ENCODE measurements at regions not wholly inside any gene's neighbourhood (a gene's known extent, or its start where the extent isn't known, plus 50 kb on each side); places are given as distances from the start of the nearest gene placed in this dataset.

- no peak for ATAC-seq
- no peak for DNase-seq
- H3K4me3 Mint-ChIP-seq: no peak overlapping the region
- H3K27me3 Mint-ChIP-seq (ENCODE audit: low read depth): no peaks in the 10 kb centered on the region
- no peaks in the 10 kb centered on the region for H3K4me1 Mint-ChIP-seq (ENCODE audit: low read depth)
- H3K9me3 Mint-ChIP-seq: peaks cover 5% of the 10 kb centered on the region
- H3K36me3 Mint-ChIP-seq (ENCODE audit: insufficient read depth): no peaks in the 10 kb centered on the region
Measured at GRCh38 chr12:77160931-77161330, 95.6 kb upstream of the E2F7 start.

GRCh38 chr12:77153706-77154105, 88.3 kb upstream of the E2F7 start:
- Mint-ChIP-seq H3K4me1 (ENCODE audit: low read depth) (no peaks in the 10 kb centered on the region), H3K36me3 (ENCODE audit: insufficient read depth) (no peaks in the 10 kb centered on the region), H3K4me3 (no peak overlapping the region), H3K9me3 (no peaks in the 10 kb centered on the region), H3K27me3 (ENCODE audit: low read depth) (no peaks in the 10 kb centered on the region)
- DNase-seq (no peak), ATAC-seq (no peak)

GRCh38 chr12:77152623-77153193, 87.3 kb upstream of the E2F7 start:
- no peaks in the 10 kb centered on the region for H3K9me3 Mint-ChIP-seq
- DNase-seq: no peak
- H3K27me3 Mint-ChIP-seq (ENCODE audit: low read depth): no peaks in the 10 kb centered on the region
- no peaks in the 10 kb centered on the region for H3K4me1 Mint-ChIP-seq (ENCODE audit: low read depth)
- H3K36me3 Mint-ChIP-seq (ENCODE audit: insufficient read depth): no peaks in the 10 kb centered on the region
- H3K4me3 Mint-ChIP-seq: no peak overlapping the region
- no peak for ATAC-seq

- peaks cover 3% of the 10 kb centered on the region for H3K9me3 Mint-ChIP-seq
- ATAC-seq: no peak
- no peak overlapping the region for H3K4me3 Mint-ChIP-seq
- H3K4me1 Mint-ChIP-seq (ENCODE audit: low read depth): no peaks in the 10 kb centered on the region
- DNase-seq: no peak
- no peaks in the 10 kb centered on the region for H3K36me3 Mint-ChIP-seq (ENCODE audit: insufficient read depth)
- no peaks in the 10 kb centered on the region for H3K27me3 Mint-ChIP-seq (ENCODE audit: low read depth)
Measured at GRCh38 chr12:77151030-77151429, 85.7 kb upstream of the E2F7 start.

- H3K4me1 Mint-ChIP-seq (ENCODE audit: low read depth): no peaks in the 10 kb centered on the region
- no peak for ATAC-seq
- no peaks in the 10 kb centered on the region for H3K36me3 Mint-ChIP-seq (ENCODE audit: insufficient read depth)
- H3K4me3 Mint-ChIP-seq: no peak overlapping the region
- H3K9me3 Mint-ChIP-seq: no peaks in the 10 kb centered on the region
- no peak for DNase-seq
- peaks cover 2% of the 10 kb centered on the region for H3K27me3 Mint-ChIP-seq (ENCODE audit: low read depth)
Measured at GRCh38 chr12:77133566-77133965, 68.2 kb upstream of the E2F7 start.

- DNase-seq (no peak), ATAC-seq (no peak)
- Mint-ChIP-seq H3K9me3 (no peaks in the 10 kb centered on the region), H3K27me3 (ENCODE audit: low read depth) (peaks cover 2% of the 10 kb centered on the region), H3K4me1 (ENCODE audit: low read depth) (no peaks in the 10 kb centered on the region), H3K4me3 (no peak overlapping the region), H3K36me3 (ENCODE audit: insufficient read depth) (no peaks in the 10 kb centered on the region)
Measured at GRCh38 chr12:77131977-77132490, 66.7 kb upstream of the E2F7 start.

- no peak for ATAC-seq
- H3K27me3 Mint-ChIP-seq (ENCODE audit: low read depth): peaks cover 2% of the 10 kb centered on the region
- H3K4me3 Mint-ChIP-seq: no peak overlapping the region
- no peaks in the 10 kb centered on the region for H3K4me1 Mint-ChIP-seq (ENCODE audit: low read depth)
- no peak for DNase-seq
- H3K36me3 Mint-ChIP-seq (ENCODE audit: insufficient read depth): no peaks in the 10 kb centered on the region
- no peaks in the 10 kb centered on the region for H3K9me3 Mint-ChIP-seq
Measured at GRCh38 chr12:77130193-77130592, 64.8 kb upstream of the E2F7 start.

GRCh38 chr12:77124767-77125166, 59.4 kb upstream of the E2F7 start:
- no peak for ATAC-seq

GRCh38 chr12:77122661-77123060, 57.3 kb upstream of the E2F7 start:
- H3K27me3 Mint-ChIP-seq (ENCODE audit: low read depth): no peaks in the 10 kb centered on the region
- H3K36me3 Mint-ChIP-seq (ENCODE audit: insufficient read depth): no peaks in the 10 kb centered on the region
- no peaks in the 10 kb centered on the region for H3K4me1 Mint-ChIP-seq (ENCODE audit: low read depth)
- no peaks in the 10 kb centered on the region for H3K9me3 Mint-ChIP-seq
- DNase-seq: no peak
- no peak overlapping the region for H3K4me3 Mint-ChIP-seq
- no peak for ATAC-seq

More at GRCh38 chr12:77124767-77125166, 59.4 kb upstream of the E2F7 start:
- Mint-ChIP-seq H3K36me3 (ENCODE audit: insufficient read depth) (no peaks in the 10 kb centered on the region), H3K4me1 (ENCODE audit: low read depth) (no peaks in the 10 kb centered on the region), H3K4me3 (no peak overlapping the region), H3K27me3 (ENCODE audit: low read depth) (no peaks in the 10 kb centered on the region), H3K9me3 (no peaks in the 10 kb centered on the region)
- no peak for DNase-seq

GRCh38 chr12:77122236-77122635, 56.9 kb upstream of the E2F7 start:
- ATAC-seq: no peak
- Mint-ChIP-seq H3K4me3 (no peak overlapping the region), H3K36me3 (ENCODE audit: insufficient read depth) (no peaks in the 10 kb centered on the region), H3K9me3 (no peaks in the 10 kb centered on the region), H3K4me1 (ENCODE audit: low read depth) (no peaks in the 10 kb centered on the region), H3K27me3 (ENCODE audit: low read depth) (no peaks in the 10 kb centered on the region)
- DNase-seq: no peak

GRCh38 chr12:77120156-77121085, 55.1 kb upstream of the E2F7 start:
- H3K4me1 Mint-ChIP-seq (ENCODE audit: low read depth): no peaks in the 10 kb centered on the region
- DNase-seq (no peak), ATAC-seq (no peak)
- no peaks in the 10 kb centered on the region for H3K36me3 Mint-ChIP-seq (ENCODE audit: insufficient read depth)
- no peaks in the 10 kb centered on the region for H3K9me3 Mint-ChIP-seq
- no peaks in the 10 kb centered on the region for H3K27me3 Mint-ChIP-seq (ENCODE audit: low read depth)
- no peak overlapping the region for H3K4me3 Mint-ChIP-seq

GRCh38 chr12:77118696-77119095, 53.3 kb upstream of the E2F7 start:
- Mint-ChIP-seq H3K4me1 (ENCODE audit: low read depth) (no peaks in the 10 kb centered on the region), H3K36me3 (ENCODE audit: insufficient read depth) (no peaks in the 10 kb centered on the region), H3K27me3 (ENCODE audit: low read depth) (no peaks in the 10 kb centered on the region), H3K4me3 (no peak overlapping the region), H3K9me3 (no peaks in the 10 kb centered on the region)
- no peak for DNase-seq
- ATAC-seq: no peak

- H3K27me3 Mint-ChIP-seq (ENCODE audit: low read depth): no peaks in the 10 kb centered on the region
- no peak overlapping the region for H3K4me3 Mint-ChIP-seq
- peaks cover 3% of the 10 kb centered on the region for H3K9me3 Mint-ChIP-seq
- no peak for DNase-seq
- no peak for ATAC-seq
- no peaks in the 10 kb centered on the region for H3K36me3 Mint-ChIP-seq (ENCODE audit: insufficient read depth)
- no peaks in the 10 kb centered on the region for H3K4me1 Mint-ChIP-seq (ENCODE audit: low read depth)
Measured at GRCh38 chr12:77116277-77116676, 50.9 kb upstream of the E2F7 start.

- Mint-ChIP-seq H3K4me1 (ENCODE audit: low read depth) (no peaks in the 10 kb centered on the region), H3K36me3 (ENCODE audit: insufficient read depth) (no peaks in the 10 kb centered on the region)
- DNase-seq: no peak
Measured at GRCh38 chr12:77115471-77115870, 50.1 kb upstream of the E2F7 start.

More at GRCh38 chr12:77115471-77115870, 50.1 kb upstream of the E2F7 start:
- peaks cover 7% of the 10 kb centered on the region for H3K9me3 Mint-ChIP-seq
- H3K27me3 Mint-ChIP-seq (ENCODE audit: low read depth): no peaks in the 10 kb centered on the region
- H3K4me3 Mint-ChIP-seq: no peak overlapping the region
- ATAC-seq: no peak
